GM12801 (cell line): ENCODE measurements at regions not wholly inside any gene's neighbourhood (a gene's known extent, or its start where the extent isn't known, plus 50 kb on each side); places are given as distances from the start of the nearest gene placed in this dataset.

Source experiments
- CTCF ChIP-seq: IDR thresholded peaks from one replicate; pipeline ENCODE4 v1.5.1; 2011; ENCODE audit warnings: control low read depth; ENCODE audit not compliant: insufficient read length; ENCODE audit errors: extremely low read depth

DNA sequence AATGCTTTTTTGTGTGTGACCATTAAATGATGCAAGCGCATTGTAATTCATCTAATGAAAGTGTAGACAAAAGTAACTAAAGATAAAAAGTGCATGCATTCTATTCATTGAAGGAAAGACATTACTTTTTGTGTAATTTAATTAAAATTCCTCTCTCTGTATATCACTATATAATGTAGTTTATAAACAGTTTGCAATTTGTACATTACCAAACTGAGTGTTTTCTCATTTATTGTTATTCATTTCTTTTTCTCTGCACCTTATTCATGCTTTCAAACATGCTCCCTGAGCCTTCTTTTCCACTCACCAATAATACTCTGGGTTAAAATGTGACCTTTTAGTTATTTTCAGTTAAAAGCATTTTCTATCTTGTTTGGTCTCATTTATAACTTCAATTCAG lies 713.7 kb upstream of the AADAT start:
- no peak for TF ChIP-seq CTCF

GRCh38 chr4:170801771-170802170 lies 712.0 kb upstream of the AADAT start:
- no peak for TF ChIP-seq CTCF

DNA sequence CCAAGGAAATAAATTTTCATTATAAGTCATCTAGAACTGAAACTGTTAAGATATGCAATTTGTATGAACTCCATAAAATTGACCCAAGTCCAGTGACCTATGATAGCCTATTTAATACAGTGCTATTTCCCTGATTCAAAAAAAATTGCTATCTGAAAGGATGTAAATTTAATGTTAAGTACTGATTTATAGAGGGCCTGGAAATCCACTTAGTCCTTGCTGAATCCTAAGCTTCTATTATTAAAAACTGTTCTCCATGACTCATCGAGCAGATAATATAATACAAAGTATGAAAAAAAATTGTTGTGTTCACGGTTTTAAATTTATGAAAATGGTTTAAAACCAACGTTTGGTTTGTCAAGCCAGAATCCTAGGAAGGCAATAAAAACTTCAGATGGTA lies 704.8 kb upstream of the AADAT start:
- TF ChIP-seq CTCF = no peak

DNA sequence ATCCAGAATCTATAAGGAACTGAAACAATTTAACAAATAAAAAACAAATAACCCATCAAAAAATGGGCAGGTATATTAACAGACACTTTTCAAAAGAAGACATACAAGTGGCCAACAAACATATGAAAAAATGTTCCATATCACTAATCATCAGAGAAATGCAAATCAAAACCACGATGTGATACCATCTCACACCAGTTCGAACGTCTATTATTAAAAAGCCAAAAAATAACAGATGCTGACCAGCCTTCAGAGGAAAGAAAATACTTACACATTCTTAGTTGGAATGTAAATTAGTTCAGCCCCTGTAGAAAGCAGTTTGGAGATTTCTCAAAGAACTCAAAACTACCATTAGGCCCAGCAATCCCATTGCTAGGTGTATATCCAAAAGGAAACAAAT lies 687.9 kb upstream of the AADAT start:
- no peak for TF ChIP-seq CTCF

DNA sequence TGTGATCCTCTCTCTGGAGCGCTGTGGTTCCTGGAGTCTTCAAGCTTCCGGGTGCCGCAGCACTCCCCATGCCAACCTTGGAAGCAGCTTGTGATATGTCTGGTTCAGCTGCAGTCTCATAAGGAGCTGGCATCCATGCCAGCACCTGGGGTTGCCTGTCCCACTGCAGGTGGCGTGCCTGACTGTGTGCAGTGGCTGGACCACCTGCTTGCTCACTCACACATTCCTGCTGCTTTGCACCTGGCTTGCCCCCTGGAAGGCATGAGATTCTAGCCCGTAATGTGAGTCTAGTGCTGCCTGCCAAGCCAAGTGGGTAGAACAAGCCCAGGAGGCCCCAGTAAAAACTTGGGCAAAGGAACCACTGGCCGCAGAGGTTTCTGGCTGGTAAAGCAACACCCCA lies 687.2 kb upstream of the AADAT start:
- TF ChIP-seq CTCF = no peak

DNA sequence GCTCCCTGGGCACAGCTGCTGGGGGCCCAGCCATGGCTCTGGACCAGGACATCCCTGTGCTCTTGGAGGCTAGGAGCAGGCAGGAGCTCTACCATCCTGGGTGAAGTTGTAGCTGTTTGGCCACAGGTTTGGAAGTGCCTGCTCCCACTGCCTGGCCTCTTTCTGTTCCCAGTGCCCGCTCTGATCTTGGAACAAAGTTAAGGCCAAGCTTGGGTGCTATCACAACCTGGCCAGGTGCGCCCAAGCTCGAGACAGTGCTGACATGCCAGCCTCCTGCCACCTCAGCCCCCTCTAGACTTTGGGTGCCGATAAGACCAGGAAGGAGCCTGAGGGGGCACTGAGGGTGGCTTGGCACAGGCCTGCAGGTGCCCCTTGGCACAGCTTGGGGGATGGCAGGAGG lies 686.1 kb upstream of the AADAT start:
- no peak for TF ChIP-seq CTCF

- TF ChIP-seq CTCF = no peak
These were observed 684.0 kb upstream of the AADAT start for GRCh38 chr4:170773709-170774273.

DNA sequence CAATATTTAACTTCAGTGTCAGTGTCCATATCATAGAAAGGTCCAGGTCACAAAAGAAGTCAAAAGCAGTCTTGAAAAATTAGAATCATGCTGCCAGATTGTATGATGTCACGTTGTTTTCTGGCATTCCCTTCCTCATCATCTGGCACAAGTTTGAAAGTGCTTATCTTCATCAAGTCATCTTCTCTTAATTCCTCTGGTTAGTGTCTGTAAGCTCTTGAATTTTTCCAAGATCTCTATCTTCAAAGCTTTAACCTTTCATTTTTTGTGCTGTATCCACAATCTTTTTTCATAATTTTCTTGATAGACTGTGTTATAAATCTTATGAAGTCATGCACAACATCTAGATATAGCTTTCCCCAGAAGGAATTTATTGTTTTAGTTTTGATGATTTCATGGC lies 682.7 kb upstream of the AADAT start:
- no peak for TF ChIP-seq CTCF
